ENCODE measurements at regions not wholly inside any gene's neighbourhood (a gene's known extent, or its start where the extent isn't known, plus 50 kb on each side); places are given as distances from the start of the nearest gene placed in this dataset.

DNA sequence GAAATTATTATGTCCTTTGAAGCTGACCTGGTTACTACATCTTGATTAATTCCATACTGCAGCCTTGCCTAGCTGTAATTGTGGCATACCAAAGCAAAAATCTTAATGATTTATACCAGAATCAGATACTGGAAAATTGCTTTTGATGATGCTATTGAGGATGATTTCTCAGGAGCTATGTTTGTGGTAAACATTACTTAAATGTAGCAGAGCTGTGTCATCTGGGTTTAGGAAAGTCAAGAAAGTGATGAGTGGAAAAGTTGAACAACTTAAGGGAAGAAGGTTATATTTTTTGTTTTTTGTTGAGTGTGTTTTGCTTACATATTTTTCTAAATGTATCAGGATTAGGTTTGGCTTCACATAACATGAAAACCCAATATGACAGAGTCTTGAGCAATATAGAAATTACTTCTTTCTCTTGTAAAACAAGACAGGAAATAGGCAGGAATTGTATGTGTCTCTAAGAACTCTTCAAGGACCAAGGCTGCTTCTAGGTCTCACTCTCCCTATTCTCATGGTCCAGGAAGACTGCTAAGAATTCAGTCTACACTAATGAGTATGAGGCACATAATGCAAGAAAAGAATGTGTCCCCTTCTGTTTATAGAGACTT is 87.6 kb upstream of the MTPN start:
- TF ChIP-seq, protein P1, sequence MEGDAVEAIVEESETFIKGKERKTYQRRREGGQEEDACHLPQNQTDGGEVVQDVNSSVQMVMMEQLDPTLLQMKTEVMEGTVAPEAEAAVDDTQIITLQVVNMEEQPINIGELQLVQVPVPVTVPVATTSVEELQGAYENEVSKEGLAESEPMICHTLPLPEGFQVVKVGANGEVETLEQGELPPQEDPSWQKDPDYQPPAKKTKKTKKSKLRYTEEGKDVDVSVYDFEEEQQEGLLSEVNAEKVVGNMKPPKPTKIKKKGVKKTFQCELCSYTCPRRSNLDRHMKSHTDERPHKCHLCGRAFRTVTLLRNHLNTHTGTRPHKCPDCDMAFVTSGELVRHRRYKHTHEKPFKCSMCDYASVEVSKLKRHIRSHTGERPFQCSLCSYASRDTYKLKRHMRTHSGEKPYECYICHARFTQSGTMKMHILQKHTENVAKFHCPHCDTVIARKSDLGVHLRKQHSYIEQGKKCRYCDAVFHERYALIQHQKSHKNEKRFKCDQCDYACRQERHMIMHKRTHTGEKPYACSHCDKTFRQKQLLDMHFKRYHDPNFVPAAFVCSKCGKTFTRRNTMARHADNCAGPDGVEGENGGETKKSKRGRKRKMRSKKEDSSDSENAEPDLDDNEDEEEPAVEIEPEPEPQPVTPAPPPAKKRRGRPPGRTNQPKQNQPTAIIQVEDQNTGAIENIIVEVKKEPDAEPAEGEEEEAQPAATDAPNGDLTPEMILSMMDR (IDR thresholded peaks at IDR 0.05; ENCODE audit: insufficient read depth, low read depth, low read length): no peak
- no peak for TF ChIP-seq EZH2 (IDR thresholded peaks at IDR 0.05; ENCODE audit: insufficient read depth, low read length)
